Activated naive CD4-positive, alpha-beta T cell treated with Interleukin-2 at 50 U/mL for 16 hours (primary cell): ENCODE measurements at regions not wholly inside any gene's neighbourhood (a gene's known extent, or its start where the extent isn't known, plus 50 kb on each side); places are given as distances from the start of the nearest gene placed in this dataset.
"Not testable (repeated sequence)": the region's sequence is repeated elsewhere in the genome, so short reads cannot be mapped to it uniquely, and the experiment has no call there.

Experiments used
- DNase-seq: peaks from one replicate; pipeline ENCODE4 v3.0.0-alpha.2; 2020

DNA sequence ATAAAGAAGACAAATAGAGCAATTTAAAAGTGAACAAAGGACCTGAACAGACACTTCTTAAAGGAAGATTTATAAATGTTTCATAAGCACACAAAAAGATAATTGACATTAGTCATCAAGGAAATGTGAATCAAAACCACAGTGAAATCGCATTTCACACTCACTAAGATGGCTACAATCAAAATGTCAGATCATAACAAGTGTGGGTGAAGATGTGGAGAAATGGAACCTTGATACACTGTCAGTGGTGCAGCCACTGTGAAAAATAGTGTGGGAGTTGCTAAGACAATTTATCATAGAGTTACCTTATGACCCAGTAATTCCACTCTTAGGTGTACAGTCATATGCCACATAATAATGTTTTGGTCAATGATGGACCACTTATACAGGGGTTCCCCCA is 54.5 kb upstream of the HTR4 start:
- DNase-seq: peak; percentile 36

GRCh38 chr5:148711961-148712360 is 57.6 kb upstream of the HTR4 start:
- no peak for DNase-seq

GRCh38 chr5:148713735-148714508 is 59.6 kb upstream of the HTR4 start:
- DNase-seq: no peak

DNA sequence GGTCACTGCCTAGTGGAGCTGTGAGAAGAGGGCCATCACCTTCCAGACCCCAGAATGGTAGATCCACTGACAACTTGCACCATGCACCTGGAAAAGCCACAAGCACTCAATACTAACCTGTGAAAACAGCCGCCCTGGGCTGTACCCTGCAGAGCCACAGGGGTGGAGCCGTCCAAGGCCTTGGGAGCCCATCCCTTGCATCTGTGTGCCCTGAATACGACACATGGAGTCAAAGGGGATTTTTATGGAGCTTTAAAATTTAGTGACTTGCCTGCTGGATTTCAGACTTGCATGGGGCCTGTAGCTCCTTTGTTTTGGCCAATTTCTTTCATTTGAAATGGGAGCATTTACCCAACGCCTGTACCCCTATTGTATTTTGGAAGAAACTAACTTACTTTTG is 62.4 kb upstream of the HTR4 start:
- DNase-seq: no peak

DNA sequence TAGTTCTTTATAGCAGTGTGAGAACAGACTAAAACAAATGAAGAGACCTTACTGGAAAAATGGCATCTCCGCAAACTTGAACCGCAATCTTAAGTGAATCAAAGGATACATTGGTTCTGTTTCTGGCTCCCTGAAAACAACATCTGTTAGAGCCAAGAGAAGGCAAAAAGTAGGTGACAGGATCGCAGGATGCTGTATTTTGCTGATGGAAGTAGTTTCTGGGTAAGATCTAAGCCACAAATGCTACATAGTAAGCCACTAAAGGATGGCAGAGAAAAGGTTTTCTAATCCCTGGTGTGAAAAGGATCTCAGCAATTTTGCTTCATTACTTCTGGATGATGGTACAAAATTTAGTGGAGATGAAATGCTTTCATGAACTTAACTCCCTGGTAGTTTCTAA is 63.3 kb upstream of the HTR4 start:
- no peak for DNase-seq

GRCh38 chr5:148719605-148720004 is 65.3 kb upstream of the HTR4 start:
- DNase-seq: no peak

DNA sequence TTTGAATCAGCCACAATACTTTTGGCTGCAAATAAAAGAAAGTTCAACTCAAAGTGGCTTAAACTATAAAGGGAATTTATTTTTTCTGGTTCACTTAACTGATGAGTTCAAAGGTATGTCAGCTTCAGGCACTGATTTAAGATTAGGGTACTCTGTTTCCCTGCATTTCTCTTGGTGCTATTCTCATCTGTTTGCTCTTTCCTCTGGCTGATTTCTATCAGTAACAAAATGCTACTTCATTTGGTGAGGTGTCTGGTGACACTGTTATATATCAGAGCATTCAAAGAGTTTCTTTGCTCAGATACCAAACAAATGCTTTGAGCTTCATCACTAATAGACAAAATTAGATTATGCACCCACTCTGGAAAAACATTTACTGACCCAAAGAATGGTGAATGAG is 65.9 kb upstream of the HTR4 start:
- no peak for DNase-seq

GRCh38 chr5:148723143-148723542 is 68.8 kb upstream of the HTR4 start:
- DNase-seq: no peak

- DNase-seq: no peak
These were observed 71.3 kb upstream of the HTR4 start for GRCh38 chr5:148725675-148726074.

GRCh38 chr5:148729182-148729581 is 74.9 kb upstream of the HTR4 start:
- DNase-seq: no peak

DNA sequence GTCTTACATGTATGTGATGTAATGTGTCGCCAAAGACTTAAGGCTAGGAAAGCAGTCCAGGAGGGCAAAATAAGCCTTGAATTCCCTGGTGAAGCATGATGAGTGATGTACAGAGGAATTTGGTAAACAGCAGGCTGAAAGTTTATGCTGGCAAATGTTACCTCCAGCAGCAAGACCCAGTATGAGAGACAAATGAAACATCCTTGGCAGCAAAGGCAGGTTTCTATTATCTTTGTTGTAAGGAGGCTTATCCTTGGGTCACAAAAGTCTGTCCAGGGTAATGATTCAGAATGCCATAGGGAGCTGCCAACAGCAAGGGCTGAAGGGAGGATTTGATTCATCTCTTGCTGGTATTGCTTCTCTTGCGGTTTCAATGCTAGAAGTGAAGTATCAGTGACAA is 75.9 kb upstream of the HTR4 start:
- DNase-seq: no peak

GRCh38 chr5:148730942-148731898 is 76.9 kb upstream of the HTR4 start:
- peak; percentile 63 for DNase-seq

DNA sequence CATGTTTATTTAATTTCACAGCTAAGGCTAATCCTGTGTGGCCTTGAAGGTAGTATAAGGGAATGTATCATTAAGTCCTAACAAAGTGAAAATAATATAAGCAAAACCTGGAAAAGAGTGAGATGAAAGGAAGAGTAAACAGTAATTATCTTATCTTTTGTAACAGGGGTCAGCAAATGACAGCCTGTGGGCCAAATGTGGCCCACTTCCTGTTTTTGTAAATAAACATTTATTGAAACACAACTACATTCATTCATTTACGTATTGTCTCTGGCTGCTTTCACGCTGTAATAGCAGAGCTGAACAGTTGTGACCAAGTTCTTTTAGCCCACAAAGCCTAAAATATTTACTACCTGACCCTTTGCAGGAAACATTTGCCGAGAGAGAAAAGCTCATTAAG is 78.4 kb upstream of the HTR4 start:
- no peak for DNase-seq

GRCh38 chr5:148733601-148734438 is 79.5 kb upstream of the HTR4 start:
- peak; percentile 68 for DNase-seq

DNA sequence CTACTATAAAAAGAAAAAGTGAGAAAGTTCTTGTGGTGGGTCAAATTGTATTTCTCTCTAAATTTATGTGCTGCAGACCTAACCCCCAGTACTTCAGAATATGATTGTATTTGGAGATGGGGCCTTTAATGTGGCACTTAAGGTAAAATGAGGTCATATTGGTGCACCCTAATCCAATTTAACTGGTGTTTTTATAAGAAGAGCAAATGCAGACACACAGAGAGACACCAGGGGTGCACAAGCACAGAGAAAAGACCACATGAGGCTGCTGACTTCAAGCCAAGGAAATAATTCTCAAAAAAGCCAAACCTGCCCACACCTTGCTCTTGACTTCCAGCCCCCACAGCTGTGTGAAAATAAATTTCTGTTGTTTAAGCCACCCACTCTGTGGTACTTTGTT is 80.2 kb upstream of the HTR4 start:
- DNase-seq: no peak

- no peak for DNase-seq
These were observed 81.0 kb upstream of the HTR4 start for GRCh38 chr5:148735301-148735835.

GRCh38 chr5:148739023-148739422 is 84.7 kb upstream of the HTR4 start:
- DNase-seq: no peak

GRCh38 chr5:148739524-148739923 is 85.2 kb upstream of the HTR4 start:
- DNase-seq: no peak

DNA sequence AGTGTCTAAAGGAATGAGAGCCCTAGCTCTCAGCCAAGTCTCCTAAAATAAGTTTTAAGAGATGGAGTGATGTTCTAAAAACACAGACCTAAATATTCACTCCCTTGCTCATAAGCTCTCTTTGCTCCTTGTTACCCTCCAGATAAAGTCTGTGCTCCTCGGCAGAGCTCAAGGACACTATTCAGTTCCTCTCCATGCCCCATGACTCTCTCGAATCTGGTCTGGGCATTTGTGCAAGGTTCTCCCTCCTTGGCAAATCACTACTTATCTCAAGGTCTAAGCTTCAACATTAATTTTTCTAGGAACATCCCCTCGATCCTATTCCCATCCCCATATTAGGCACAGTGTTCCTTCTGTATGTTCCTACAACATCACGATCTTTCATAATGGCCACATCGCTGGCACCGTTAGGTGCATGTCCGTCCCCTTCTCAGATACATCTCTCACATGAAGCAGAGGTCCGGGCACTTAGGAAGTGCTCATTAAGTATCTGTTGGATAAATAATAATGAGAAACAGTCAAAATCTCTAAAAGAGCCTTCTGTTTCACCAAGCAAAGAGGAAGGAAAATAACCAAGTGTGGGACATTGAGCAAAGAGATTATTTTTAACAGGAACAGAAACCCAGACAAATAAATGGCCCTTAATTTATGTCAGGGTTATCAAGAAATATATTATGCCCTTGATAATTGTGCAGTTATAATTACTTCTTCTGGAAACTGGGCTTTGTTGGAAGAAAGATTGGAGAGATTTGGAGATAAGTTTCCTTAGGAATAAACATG is 85.9 kb upstream of the HTR4 start:
- no peak for DNase-seq

DNA sequence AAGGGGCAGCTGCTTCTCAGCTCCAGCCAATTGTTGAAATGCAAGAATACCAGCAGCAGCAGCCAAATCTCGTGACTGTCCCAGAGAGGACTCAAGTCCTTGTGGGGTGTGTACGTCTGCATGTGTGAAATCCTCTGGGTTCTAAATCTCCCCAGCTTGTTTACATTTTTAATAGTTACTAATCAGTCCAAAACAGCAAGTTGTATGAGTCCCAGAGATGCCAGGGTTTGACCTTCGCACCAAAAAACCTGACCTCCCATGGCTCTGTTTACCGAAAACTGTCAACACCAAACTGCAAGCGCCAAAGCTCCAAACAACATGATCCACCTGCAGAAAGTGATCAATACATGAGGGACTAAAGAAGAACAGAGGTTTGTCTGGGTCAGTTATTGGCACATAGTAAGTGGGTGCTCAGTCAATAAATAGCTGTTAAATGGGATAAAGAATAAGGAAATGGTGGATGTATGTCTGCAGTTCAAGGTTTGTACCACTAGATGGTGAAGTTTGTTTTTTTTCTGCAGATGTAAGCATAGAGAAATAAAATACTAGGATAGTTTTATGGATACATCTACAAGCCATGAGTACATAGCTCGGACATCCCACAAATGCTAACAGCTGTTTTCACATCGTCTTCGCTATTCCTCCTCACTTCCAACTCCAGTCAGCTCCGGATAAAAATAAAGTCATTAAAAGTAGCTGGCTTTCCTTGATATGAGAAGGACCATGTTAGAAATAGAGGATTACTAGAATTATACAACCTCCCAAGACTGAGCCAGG is 85.3 kb upstream of the ADRB2 start:
- no peak for DNase-seq

DNA sequence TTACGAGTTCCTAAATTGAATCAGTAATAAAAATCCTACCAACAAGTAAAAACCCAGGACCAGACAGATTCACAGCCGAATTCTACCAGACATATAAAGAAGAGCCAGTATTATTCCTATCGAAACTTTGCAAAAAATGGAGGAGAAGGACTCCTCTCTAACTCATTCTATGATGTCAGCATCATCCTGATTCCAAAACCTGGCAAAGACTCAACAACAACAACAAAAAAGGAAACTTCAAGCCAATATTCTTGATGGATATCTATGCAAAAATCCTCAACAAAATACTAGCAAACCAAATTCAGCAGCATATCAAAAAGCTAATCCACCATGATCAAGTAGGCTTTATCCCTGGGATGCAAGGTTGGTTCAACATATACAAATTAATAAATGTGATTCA is 84.6 kb upstream of the ADRB2 start:
- not testable (repeated sequence) for DNase-seq
